Testis (tissue), 2 donors: ENCODE measurements at regions not wholly inside any gene's neighbourhood (a gene's known extent, or its start where the extent isn't known, plus 50 kb on each side); places are given as distances from the start of the nearest gene placed in this dataset.
"Not testable (repeated sequence)": the region's sequence is repeated elsewhere in the genome, so short reads cannot be mapped to it uniquely, and the experiment has no call there.

Source experiments
- POLR2A ChIP-seq: fragments of 450-650 bp; IDR thresholded peaks from one replicate; pipeline ENCODE4 v1.6.1; 2017; ENCODE audit warnings: antibody characterized with exemption, mild to moderate bottlenecking, moderate library complexity
- TF ChIP-seq, protein P1 (sequence below), 3 experiments: fragments of 450-650 bp in 2 of 3; fragments of 200-600 bp in 1 of 3; sonication (generic) in 1 of 3; IDR thresholded peaks; one replicate each; pipeline ENCODE4 v1.5.1; 2016 to 2019; ENCODE audit warnings: antibody characterized with exemption in 3 of 3, mild to moderate bottlenecking in 2 of 3, moderate library complexity in 1 of 3

DNA sequence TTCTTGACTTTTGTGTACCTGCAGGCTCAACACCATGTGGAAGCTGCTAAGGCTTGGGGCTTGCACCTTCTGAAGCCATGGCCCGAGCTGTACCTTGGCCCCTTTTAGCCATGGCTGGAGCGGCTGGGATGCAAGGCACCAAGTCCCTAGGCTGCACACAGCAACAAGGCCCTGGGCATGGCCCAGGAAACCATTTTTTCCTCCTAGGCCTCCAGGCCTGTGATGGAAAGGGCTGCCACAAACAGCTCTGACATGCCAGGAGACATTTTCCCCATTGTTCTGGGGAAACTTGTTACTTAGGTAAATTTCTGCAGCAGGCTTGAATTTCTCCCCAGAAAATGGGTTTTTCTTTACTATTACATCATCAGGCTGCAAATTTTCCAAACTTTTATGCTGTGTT, 387.4 kb downstream of the GBA3 start:
- TF ChIP-seq POLR2A, result not testable (repeated sequence)
- TF ChIP-seq, protein P1, sequence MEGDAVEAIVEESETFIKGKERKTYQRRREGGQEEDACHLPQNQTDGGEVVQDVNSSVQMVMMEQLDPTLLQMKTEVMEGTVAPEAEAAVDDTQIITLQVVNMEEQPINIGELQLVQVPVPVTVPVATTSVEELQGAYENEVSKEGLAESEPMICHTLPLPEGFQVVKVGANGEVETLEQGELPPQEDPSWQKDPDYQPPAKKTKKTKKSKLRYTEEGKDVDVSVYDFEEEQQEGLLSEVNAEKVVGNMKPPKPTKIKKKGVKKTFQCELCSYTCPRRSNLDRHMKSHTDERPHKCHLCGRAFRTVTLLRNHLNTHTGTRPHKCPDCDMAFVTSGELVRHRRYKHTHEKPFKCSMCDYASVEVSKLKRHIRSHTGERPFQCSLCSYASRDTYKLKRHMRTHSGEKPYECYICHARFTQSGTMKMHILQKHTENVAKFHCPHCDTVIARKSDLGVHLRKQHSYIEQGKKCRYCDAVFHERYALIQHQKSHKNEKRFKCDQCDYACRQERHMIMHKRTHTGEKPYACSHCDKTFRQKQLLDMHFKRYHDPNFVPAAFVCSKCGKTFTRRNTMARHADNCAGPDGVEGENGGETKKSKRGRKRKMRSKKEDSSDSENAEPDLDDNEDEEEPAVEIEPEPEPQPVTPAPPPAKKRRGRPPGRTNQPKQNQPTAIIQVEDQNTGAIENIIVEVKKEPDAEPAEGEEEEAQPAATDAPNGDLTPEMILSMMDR (IDR thresholded peaks at IDR 0.05), result not testable (repeated sequence)
